GM12873 (cell line): ENCODE measurements at regions not wholly inside any gene's neighbourhood (a gene's known extent, or its start where the extent isn't known, plus 50 kb on each side); places are given as distances from the start of the nearest gene placed in this dataset.

Experiments
- CTCF ChIP-seq: IDR thresholded peaks from 2 replicates; pipeline ENCODE4 v1.5.1; 2012; ENCODE audit warnings: low read depth, mild to moderate bottlenecking, moderate library complexity, low read length, control low read depth; ENCODE audit not compliant: insufficient read depth; ENCODE audit errors: missing control alignments

GRCh38 chr3:147471741-147472140, 62.6 kb downstream of the ZIC1 start:
- no peak for TF ChIP-seq CTCF

- no peak for TF ChIP-seq CTCF
Observed at GRCh38 chr3:147472846-147473245, 63.7 kb downstream of the ZIC1 start.

- TF ChIP-seq CTCF = no peak
Observed at GRCh38 chr3:147483145-147483544, 74.0 kb downstream of the ZIC1 start.

DNA sequence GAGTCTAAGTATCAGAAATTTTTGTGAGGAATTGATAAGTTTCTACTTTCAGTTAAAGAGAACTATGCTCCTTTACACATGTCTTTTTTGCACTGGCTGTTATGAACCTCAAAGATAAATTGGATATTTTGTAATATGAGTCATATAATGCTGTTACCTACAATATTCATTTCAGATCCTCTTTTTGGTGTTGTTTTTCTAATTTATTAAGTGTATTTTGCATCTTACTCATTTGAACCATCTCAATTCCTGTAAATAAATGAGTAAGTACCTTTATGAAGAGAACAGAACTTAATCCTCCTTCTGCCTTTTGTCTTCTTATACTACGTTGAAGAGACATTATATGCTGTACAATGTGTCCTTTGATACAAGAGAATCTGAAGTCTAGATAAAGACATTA, 74.4 kb downstream of the ZIC1 start:
- no peak for TF ChIP-seq CTCF

- no peak for TF ChIP-seq CTCF
Observed at GRCh38 chr3:147493065-147493464, 83.9 kb downstream of the ZIC1 start.

DNA sequence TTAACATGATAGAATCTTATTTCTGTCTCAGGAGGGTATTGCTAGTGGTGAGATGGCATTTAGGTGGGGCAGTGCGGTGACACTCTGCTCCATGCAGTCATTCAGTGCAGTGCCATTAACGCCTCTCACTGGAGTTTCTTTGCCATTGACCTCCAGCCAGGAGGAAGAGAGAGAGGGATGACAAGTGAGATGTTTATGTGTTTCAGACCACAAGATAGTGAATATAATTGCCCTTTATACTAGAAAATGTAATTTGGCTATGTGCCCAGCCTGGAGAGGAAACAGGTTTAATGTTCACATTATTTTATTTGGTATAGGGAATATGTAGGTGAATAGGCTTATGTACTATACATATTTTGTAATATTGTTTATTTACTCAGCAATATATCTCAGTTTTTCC, 84.5 kb downstream of the ZIC1 start:
- no peak for TF ChIP-seq CTCF

- TF ChIP-seq CTCF = no peak
Observed at GRCh38 chr3:147497286-147497685, 88.1 kb downstream of the ZIC1 start.

GRCh38 chr3:147507638-147508286, 98.6 kb downstream of the ZIC1 start:
- no peak for TF ChIP-seq CTCF
